ENCODE measurements at regions not wholly inside any gene's neighbourhood (a gene's known extent, or its start where the extent isn't known, plus 50 kb on each side); places are given as distances from the start of the nearest gene placed in this dataset.

DNA sequence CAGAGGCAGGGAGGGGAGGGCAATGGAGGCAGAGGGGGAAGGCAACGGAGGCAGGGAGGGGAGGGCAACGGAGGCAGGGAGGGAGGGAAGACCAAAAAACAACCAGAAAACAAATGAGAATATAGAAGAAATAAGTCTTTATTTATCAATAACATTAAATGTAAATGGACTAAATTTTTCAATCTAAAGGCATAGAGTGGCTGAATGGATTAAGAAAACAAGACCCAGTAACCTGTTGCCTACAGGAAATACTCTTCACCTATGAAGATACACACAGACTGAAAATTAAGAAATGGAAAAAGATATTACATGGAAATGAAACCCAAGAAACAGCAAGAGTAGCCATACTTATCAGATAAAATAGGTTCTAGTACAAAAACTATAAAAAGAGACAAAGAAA lies 536.3 kb downstream of the TBC1D4 start:
- TF ChIP-seq POLR2AphosphoS5 (IDR thresholded peaks at IDR 0.05) (no peak), POLR2A (IDR thresholded peaks at IDR 0.05) (no peak)
- TF ChIP-seq, protein P1, sequence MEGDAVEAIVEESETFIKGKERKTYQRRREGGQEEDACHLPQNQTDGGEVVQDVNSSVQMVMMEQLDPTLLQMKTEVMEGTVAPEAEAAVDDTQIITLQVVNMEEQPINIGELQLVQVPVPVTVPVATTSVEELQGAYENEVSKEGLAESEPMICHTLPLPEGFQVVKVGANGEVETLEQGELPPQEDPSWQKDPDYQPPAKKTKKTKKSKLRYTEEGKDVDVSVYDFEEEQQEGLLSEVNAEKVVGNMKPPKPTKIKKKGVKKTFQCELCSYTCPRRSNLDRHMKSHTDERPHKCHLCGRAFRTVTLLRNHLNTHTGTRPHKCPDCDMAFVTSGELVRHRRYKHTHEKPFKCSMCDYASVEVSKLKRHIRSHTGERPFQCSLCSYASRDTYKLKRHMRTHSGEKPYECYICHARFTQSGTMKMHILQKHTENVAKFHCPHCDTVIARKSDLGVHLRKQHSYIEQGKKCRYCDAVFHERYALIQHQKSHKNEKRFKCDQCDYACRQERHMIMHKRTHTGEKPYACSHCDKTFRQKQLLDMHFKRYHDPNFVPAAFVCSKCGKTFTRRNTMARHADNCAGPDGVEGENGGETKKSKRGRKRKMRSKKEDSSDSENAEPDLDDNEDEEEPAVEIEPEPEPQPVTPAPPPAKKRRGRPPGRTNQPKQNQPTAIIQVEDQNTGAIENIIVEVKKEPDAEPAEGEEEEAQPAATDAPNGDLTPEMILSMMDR (IDR thresholded peaks at IDR 0.05) = no peak
- no peaks in the 10 kb centered on the region for H3K4me1 ChIP-seq
- H3K36me3 ChIP-seq = no peaks in the 10 kb centered on the region
- no peak for DNase-seq (ENCODE audit: low spot score in 2 of 2)
- H3K27ac ChIP-seq = no peak overlapping the region
- peaks cover 13 to 18% of the 10 kb centered on the region in 2 donors for H3K9me3 ChIP-seq
- intact Hi-C loops (cut with DNase I; ENCODE audit: low total_unique reads) = no loop called here
- no peak overlapping the region for H3K4me3 ChIP-seq
- H3K27me3 ChIP-seq = no peaks in the 10 kb centered on the region

DNA sequence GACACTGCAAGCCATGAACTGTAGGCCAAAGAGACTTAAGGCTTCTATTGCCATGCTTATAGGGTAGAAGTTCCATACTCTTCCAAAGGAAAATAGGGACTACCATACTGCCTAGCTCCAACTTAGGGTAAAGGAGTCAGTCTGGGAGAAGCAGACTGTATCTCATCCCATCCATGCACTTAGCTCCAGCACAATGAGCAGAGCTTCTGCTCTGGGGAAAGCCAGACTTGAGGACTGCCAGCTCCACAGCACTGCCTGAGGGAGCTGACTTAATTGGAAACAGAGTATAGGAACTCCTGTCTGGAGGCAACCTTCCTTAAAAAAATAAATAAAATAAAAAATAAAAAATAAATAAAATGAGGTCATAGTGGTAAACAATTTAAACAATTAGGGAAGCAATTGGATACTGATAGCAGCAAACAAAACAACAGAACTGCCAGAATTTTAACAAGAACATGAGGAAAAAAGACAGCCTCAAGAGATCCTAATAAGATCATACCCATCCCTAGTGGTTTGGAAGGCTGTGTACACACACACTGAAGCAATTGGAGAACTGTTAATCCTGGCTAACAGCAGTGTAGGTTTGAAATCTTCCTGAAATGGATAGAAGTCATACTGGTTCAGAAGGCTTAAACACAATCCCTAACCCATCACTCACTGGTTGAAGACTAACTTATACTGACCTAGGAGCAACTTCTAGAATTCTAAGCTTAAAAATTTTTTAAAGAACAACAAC lies 550.1 kb downstream of the TBC1D4 start:
- DNase-seq (ENCODE audit: low spot score in 2 of 2) = no peak
- TF ChIP-seq POLR2A (IDR thresholded peaks at IDR 0.05) (no peak), POLR2AphosphoS5 (IDR thresholded peaks at IDR 0.05) (no peak)
- TF ChIP-seq, protein P1 (IDR thresholded peaks at IDR 0.05) = no peak

GRCh38 chr13:74930402-74931165 lies 551.4 kb downstream of the TBC1D4 start:
- TF ChIP-seq, protein P1 (IDR thresholded peaks at IDR 0.05) = no peak
- TF ChIP-seq POLR2A (IDR thresholded peaks at IDR 0.05) = no peak
- TF ChIP-seq POLR2AphosphoS5 (IDR thresholded peaks at IDR 0.05) = no peak
- Histone ChIP-seq H3K4me3 (no peak overlapping the region), H3K27ac (no peak overlapping the region), H3K9me3 (peaks cover 0 to 9% of the 10 kb centered on the region in 2 donors), H3K36me3 (no peaks in the 10 kb centered on the region), H3K27me3 (no peaks in the 10 kb centered on the region), H3K4me1 (no peaks in the 10 kb centered on the region)
- intact Hi-C loops (cut with DNase I; ENCODE audit: low total_unique reads) = no loop called here
- DNase-seq (ENCODE audit: low spot score in 2 of 2) = no peak

More for the DNA sequence above, 550.1 kb downstream of the TBC1D4 start:
- no peak overlapping the region for H3K4me3 ChIP-seq
- H3K4me1 ChIP-seq = no peaks in the 10 kb centered on the region
- intact Hi-C loops (cut with DNase I; ENCODE audit: low total_unique reads) = no loop called here
- no peaks in the 10 kb centered on the region for H3K27me3 ChIP-seq
- peaks cover 0 to 9% of the 10 kb centered on the region in 2 donors for H3K9me3 ChIP-seq
- no peak overlapping the region for H3K27ac ChIP-seq
- H3K36me3 ChIP-seq = no peaks in the 10 kb centered on the region

DNA sequence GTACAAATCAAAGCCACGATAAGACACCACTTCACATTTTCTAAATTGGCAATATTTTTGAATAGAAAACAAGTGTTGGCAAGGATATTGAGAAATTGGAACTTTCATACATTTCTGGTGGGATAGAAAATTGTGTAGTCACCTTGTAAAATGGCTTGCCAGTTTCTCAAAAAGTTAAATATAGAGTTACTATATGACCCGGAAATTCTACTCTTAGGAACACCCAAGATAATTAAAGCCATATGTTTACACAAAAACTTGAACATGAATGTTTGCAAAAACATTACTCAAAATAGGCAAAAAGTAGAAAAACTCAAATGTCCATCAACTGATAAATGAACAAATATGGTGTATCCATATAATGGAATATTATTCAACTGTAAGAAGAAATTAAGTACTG lies 552.5 kb downstream of the TBC1D4 start:
- TF ChIP-seq POLR2AphosphoS5 (IDR thresholded peaks at IDR 0.05) (no peak), POLR2A (IDR thresholded peaks at IDR 0.05) (no peak)
- TF ChIP-seq, protein P1 (IDR thresholded peaks at IDR 0.05) = no peak
- DNase-seq (ENCODE audit: low spot score in 2 of 2) = no peak
- no peak overlapping the region for H3K27ac ChIP-seq
- intact Hi-C loops (cut with DNase I; ENCODE audit: low total_unique reads) = no loop called here
- H3K36me3 ChIP-seq = no peaks in the 10 kb centered on the region
- peaks cover 0 to 9% of the 10 kb centered on the region in 2 donors for H3K9me3 ChIP-seq
- no peaks in the 10 kb centered on the region for H3K27me3 ChIP-seq
- H3K4me3 ChIP-seq = no peak overlapping the region
- no peaks in the 10 kb centered on the region for H3K4me1 ChIP-seq

- Histone ChIP-seq H3K27ac (no peak overlapping the region), H3K4me1 (no peaks in the 10 kb centered on the region), H3K9me3 (peaks cover 0 to 13% of the 10 kb centered on the region in 2 donors), H3K4me3 (no peak overlapping the region), H3K27me3 (no peaks in the 10 kb centered on the region), H3K36me3 (no peaks in the 10 kb centered on the region)
- no peak for DNase-seq (ENCODE audit: low spot score in 2 of 2)
- TF ChIP-seq POLR2A (IDR thresholded peaks at IDR 0.05) (no peak), POLR2AphosphoS5 (IDR thresholded peaks at IDR 0.05) (no peak)
- TF ChIP-seq, protein P1 (IDR thresholded peaks at IDR 0.05) = no peak
- intact Hi-C loops (cut with DNase I; ENCODE audit: low total_unique reads) = no loop called here
These were observed 554.1 kb downstream of the TBC1D4 start for GRCh38 chr13:74927823-74928222.

Measured in breast epithelium (tissue), 4 donors.